HepG2 (cell line): ENCODE measurements at regions not wholly inside any gene's neighbourhood (a gene's known extent, or its start where the extent isn't known, plus 50 kb on each side); places are given as distances from the start of the nearest gene placed in this dataset.

Source experiments
- ATAC-seq: fragments of 200-7000 bp; cut with Tn5 transposase; 3 replicates; pipeline ENCODE4 v1.9.1; 2020; ENCODE audit warnings: mild to moderate bottlenecking, moderate library complexity
- BruUV-seq: library from RNA; stranded (reverse); fragments of 400-500 nt; replicated peaks from 2 replicates; lab custom pipeline; 2021; lab: Mats Ljungman, UMichigan
- CTCF ChIA-PET: fragments of 300-600 bp; formaldehyde crosslinking; extraction: SDS; loops from one replicate; lab custom pipeline; 2021; ENCODE audit warnings: low total read pairs, inconsistent platforms, low intra/inter-chr PET ratio; lab: Yijun Ruan, JAX
- POLR2A ChIA-PET: fragments of 350-600 bp; sonication (Branson Sonifier 250); formaldehyde crosslinking; loops from one replicate; lab custom pipeline; 2020; ENCODE audit warnings: antibody characterized with exemption, inconsistent platforms; lab: Yijun Ruan, JAX
- DNase-seq: peaks from one replicate; pipeline ENCODE4 v3.0.0-alpha.2; 2015; ENCODE audit warnings: low spot score
- FAIRE-seq: peaks from 3 replicates; lab custom pipeline; 2011; peaks lifted over from hg19 to GRCh38; lab: Jason Lieb, UNC
- H2AFZ ChIP-seq: one replicate; pipeline ENCODE4 v1.6.1; 2011; ENCODE audit warnings: low read length, inconsistent platforms
- H3K27ac ChIP-seq: fragments of 300-600 bp; 3 replicates; pipeline ENCODE4 v1.8.0; 2011; ENCODE audit warnings: mixed run types, mild to moderate bottlenecking, mixed read lengths, low read length, inconsistent platforms; ENCODE audit not compliant: insufficient read depth; ENCODE audit errors: extremely low read length
- H3K27me3 ChIP-seq, 2 experiments: fragments of 200-600 bp in 1 of 2; 2 replicates in 1 of 2; 3 replicates in 1 of 2; pipeline versions ENCODE4 v1.6.0 to v1.8.0; 2011; ENCODE audit warnings: low read length in 2 of 2, mild to moderate bottlenecking in 2 of 2, moderate library complexity in 2 of 2, inconsistent platforms in 1 of 2; ENCODE audit not compliant: insufficient read depth in 2 of 2, control insufficient read depth in 1 of 2
- H3K36me3 ChIP-seq, 2 experiments: fragments of 200-600 bp in 1 of 2; replicated peaks in 1 of 2; 2 replicates in 1 of 2; 3 replicates in 1 of 2; pipeline versions ENCODE4 v1.5.1 to v1.8.0; 2011; ENCODE audit warnings: low read length in 2 of 2, inconsistent platforms in 1 of 2; ENCODE audit not compliant: insufficient read depth in 2 of 2, control insufficient read depth in 1 of 2
- H3K4me1 ChIP-seq: 2 replicates; pipeline ENCODE4 v1.5.1; 2012; ENCODE audit warnings: low read length, inconsistent platforms; ENCODE audit not compliant: insufficient read depth
- H3K4me2 ChIP-seq: 2 replicates; pipeline ENCODE4 v1.6.0; 2011; ENCODE audit warnings: low read depth, low read length, inconsistent platforms
- H3K4me3 ChIP-seq, 3 experiments: fragments of 200-600 bp in 1 of 3; sonication (generic), shearing (Covaris generic) in 1 of 3; replicated peaks in 1 of 3; 2 replicates each; pipeline ENCODE4 v1.5.1; 2011 to 2016; ENCODE audit warnings: low read length in 3 of 3, inconsistent platforms in 2 of 3, low read depth in 2 of 3, mild to moderate bottlenecking in 2 of 3, control low read depth in 1 of 3, mixed read lengths in 1 of 3; ENCODE audit not compliant: insufficient read depth in 1 of 3
- H3K79me2 ChIP-seq: one replicate; pipeline ENCODE4 v1.6.1; 2011; ENCODE audit warnings: low read length, inconsistent platforms; ENCODE audit not compliant: insufficient read depth
- H3K9ac ChIP-seq: 2 replicates; pipeline ENCODE4 v1.6.0; 2011; ENCODE audit warnings: mild to moderate bottlenecking, low read depth, low read length, inconsistent platforms; ENCODE audit not compliant: insufficient read depth
- H3K9me3 ChIP-seq: 2 replicates; pipeline ENCODE4 v1.5.1; 2012; ENCODE audit warnings: mild to moderate bottlenecking, low read length
- H4K20me1 ChIP-seq: 2 replicates; pipeline ENCODE4 v1.6.0; 2011; ENCODE audit warnings: inconsistent platforms, mild to moderate bottlenecking, low read length, moderate library complexity; ENCODE audit not compliant: insufficient read depth
- EEA1 ChIP-seq: sonication (generic); formaldehyde crosslinking; IDR thresholded peaks from 2 replicates; pipeline ENCODE4 v1.5.1; 2020; ENCODE audit warnings: mild to moderate bottlenecking, missing genetic modification reagents, borderline replicate concordance
- KIAA2018 ChIP-seq: sonication (generic); formaldehyde crosslinking; IDR thresholded peaks from 2 replicates; pipeline ENCODE4 v1.5.0; 2020; ENCODE audit warnings: mild to moderate bottlenecking, missing genetic modification reagents, borderline replicate concordance
- RBAK ChIP-seq: sonication (generic); formaldehyde crosslinking; IDR thresholded peaks from 2 replicates; pipeline ENCODE4 v1.5.1; 2020; ENCODE audit warnings: mild to moderate bottlenecking, missing genetic modification reagents
- TBX3 ChIP-seq: fragments of 450-650 bp; IDR thresholded peaks from 2 replicates; pipeline ENCODE4 v1.6.1; 2017; ENCODE audit warnings: antibody characterized with exemption, mild to moderate bottlenecking, inconsistent platforms, borderline replicate concordance
- TP53 ChIP-seq: sonication (generic); formaldehyde crosslinking; conservative IDR thresholded peaks from 2 replicates; pipeline ENCODE4 v1.4.0; 2020; ENCODE audit warnings: missing genetic modification reagents
- UBTF ChIP-seq: sonication (generic); formaldehyde crosslinking; IDR thresholded peaks from 2 replicates; pipeline ENCODE4 v1.4.0; 2020; ENCODE audit warnings: mild to moderate bottlenecking, missing genetic modification reagents
- ZNF292 ChIP-seq: sonication (generic); formaldehyde crosslinking; IDR thresholded peaks from 2 replicates; pipeline ENCODE4 v1.8.1; 2022; ENCODE audit warnings: mild to moderate bottlenecking, low read depth, missing genetic modification reagents, borderline replicate concordance
- ZNF878 ChIP-seq: sonication (generic); formaldehyde crosslinking; IDR thresholded peaks from 2 replicates; pipeline ENCODE4 v1.8.1; 2023; ENCODE audit warnings: mild to moderate bottlenecking, missing genetic modification reagents, moderate library complexity
- WGBS: methylation state at CpG from one replicate; pipeline ENCODE4 v1.1.6; 2017; ENCODE audit warnings: low lambda C conversion rate; 5-methylcytosine and 5-hydroxymethylcytosine counted together
- in situ Hi-C: cut with HindIII; loops from 2 replicates; pipeline ENCODE4 v1.10.0; 2017; ENCODE audit warnings: low pct_unique_long_range_greater_than_20kb; ENCODE audit not compliant: extremely low pct_ligation_motif_present
- intact Hi-C: fragments of 100-400 bp; cut with micrococcal nuclease; formaldehyde crosslinking; loops from one replicate; pipeline ENCODE4 v1.10.0; 2022; ENCODE audit not compliant: unreplicated experiment
- TF ChIP-seq, protein P1 (sequence below): sonication (generic); formaldehyde crosslinking; conservative IDR thresholded peaks from 2 replicates; pipeline ENCODE4 v1.4.0; 2020; ENCODE audit warnings: missing genetic modification reagents
- TF ChIP-seq, protein P2 (sequence below): sonication (generic); formaldehyde crosslinking; IDR thresholded peaks from 2 replicates; pipeline ENCODE4 v1.5.0; 2020; ENCODE audit warnings: mild to moderate bottlenecking, missing genetic modification reagents, moderate library complexity

DNA sequence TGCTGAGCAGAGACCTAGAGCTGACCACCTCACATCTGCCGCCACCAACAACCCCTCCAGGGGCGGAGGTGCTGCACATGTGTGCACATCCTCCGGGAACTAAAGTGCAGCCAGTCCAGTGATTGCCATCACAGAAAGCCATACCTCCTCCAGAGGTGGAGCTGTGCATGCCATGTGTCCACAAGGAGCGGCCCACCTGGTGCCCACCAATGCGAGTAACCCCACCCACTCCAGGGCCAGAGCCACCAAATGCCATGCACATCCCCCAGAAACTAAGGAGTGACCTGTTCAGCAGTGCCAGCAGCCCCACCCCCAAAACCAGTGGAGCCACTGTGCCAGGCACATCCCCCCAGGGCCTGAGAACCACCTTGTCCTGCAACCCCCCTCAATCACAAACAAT lies 557.9 kb downstream of the UQCRFS1 start:
- DNase-seq (no peak), FAIRE-seq (no peak), ATAC-seq (no peak)
- Histone ChIP-seq H3K9ac (no peak overlapping the region), H3K4me1 (no peaks in the 10 kb centered on the region), H3K4me3 (no peak overlapping the region), H2AFZ (no peak overlapping the region), H3K36me3 (no peaks in the 10 kb centered on the region), H3K9me3 (peaks cover 92% of the 10 kb centered on the region), H4K20me1 (no peaks in the 10 kb centered on the region), H3K27me3 (peaks cover 0 to 1% of the 10 kb centered on the region in 2 experiments; a peak in 1 of 5 replicates), H3K79me2 (no peaks in the 10 kb centered on the region), H3K27ac (no peak overlapping the region), H3K4me2 (no peak overlapping the region)
- ChIA-PET POLR2A (no interaction called here), CTCF (no interaction called here)
- no TSS peak for BruUV-seq
- no CpG with 5 or more reads among the region's 5 CpGs for WGBS
- intact Hi-C loops (no loop called here), in situ Hi-C loops (no loop called here)
- TF ChIP-seq TP53 (CRISPR knock-in tag) = no peak
- TF ChIP-seq TBX3 = no peak
- TF ChIP-seq UBTF = no peak
- TF ChIP-seq, protein P1, sequence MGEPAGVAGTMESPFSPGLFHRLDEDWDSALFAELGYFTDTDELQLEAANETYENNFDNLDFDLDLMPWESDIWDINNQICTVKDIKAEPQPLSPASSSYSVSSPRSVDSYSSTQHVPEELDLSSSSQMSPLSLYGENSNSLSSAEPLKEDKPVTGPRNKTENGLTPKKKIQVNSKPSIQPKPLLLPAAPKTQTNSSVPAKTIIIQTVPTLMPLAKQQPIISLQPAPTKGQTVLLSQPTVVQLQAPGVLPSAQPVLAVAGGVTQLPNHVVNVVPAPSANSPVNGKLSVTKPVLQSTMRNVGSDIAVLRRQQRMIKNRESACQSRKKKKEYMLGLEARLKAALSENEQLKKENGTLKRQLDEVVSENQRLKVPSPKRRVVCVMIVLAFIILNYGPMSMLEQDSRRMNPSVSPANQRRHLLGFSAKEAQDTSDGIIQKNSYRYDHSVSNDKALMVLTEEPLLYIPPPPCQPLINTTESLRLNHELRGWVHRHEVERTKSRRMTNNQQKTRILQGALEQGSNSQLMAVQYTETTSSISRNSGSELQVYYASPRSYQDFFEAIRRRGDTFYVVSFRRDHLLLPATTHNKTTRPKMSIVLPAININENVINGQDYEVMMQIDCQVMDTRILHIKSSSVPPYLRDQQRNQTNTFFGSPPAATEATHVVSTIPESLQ (CRISPR knock-in tag) = no peak
- TF ChIP-seq RBAK = no peak
- TF ChIP-seq, protein P2, sequence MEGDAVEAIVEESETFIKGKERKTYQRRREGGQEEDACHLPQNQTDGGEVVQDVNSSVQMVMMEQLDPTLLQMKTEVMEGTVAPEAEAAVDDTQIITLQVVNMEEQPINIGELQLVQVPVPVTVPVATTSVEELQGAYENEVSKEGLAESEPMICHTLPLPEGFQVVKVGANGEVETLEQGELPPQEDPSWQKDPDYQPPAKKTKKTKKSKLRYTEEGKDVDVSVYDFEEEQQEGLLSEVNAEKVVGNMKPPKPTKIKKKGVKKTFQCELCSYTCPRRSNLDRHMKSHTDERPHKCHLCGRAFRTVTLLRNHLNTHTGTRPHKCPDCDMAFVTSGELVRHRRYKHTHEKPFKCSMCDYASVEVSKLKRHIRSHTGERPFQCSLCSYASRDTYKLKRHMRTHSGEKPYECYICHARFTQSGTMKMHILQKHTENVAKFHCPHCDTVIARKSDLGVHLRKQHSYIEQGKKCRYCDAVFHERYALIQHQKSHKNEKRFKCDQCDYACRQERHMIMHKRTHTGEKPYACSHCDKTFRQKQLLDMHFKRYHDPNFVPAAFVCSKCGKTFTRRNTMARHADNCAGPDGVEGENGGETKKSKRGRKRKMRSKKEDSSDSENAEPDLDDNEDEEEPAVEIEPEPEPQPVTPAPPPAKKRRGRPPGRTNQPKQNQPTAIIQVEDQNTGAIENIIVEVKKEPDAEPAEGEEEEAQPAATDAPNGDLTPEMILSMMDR (CRISPR knock-in tag) = no peak
- TF ChIP-seq KIAA2018 (CRISPR knock-in tag) = no peak
- no peak for TF ChIP-seq ZNF292 (CRISPR knock-in tag)
- TF ChIP-seq ZNF878 = no peak
- no peak for TF ChIP-seq EEA1 (CRISPR knock-in tag)
